GM19099 (cell line): ENCODE measurements at regions not wholly inside any gene's neighbourhood (a gene's known extent, or its start where the extent isn't known, plus 50 kb on each side); places are given as distances from the start of the nearest gene placed in this dataset.

Source experiments
- POLR2A ChIP-seq: IDR thresholded peaks from 3 replicates; pipeline ENCODE4 v1.6.1; 2011; ENCODE audit warnings: low read depth; ENCODE audit not compliant: insufficient read length; ENCODE audit errors: extremely low read depth

- no peak for TF ChIP-seq POLR2A
Observed at GRCh38 chr13:23969647-23970046, 72.3 kb upstream of the C1QTNF9B start.

GRCh38 chr13:23979361-23980159, 82.3 kb upstream of the C1QTNF9B start:
- no peak for TF ChIP-seq POLR2A

- no peak for TF ChIP-seq POLR2A
Observed at GRCh38 chr13:23980160-23980551, 82.9 kb upstream of the C1QTNF9B start.

GRCh38 chr13:23983671-23984070, 86.4 kb upstream of the C1QTNF9B start:
- no peak for TF ChIP-seq POLR2A

GRCh38 chr13:23984546-23984945, 87.2 kb upstream of the C1QTNF9B start:
- no peak for TF ChIP-seq POLR2A

- no peak for TF ChIP-seq POLR2A
Observed at GRCh38 chr13:23985060-23985459, 87.8 kb upstream of the C1QTNF9B start.

GRCh38 chr13:23985839-23986238, 88.5 kb upstream of the C1QTNF9B start:
- no peak for TF ChIP-seq POLR2A

- no peak for TF ChIP-seq POLR2A
Observed at GRCh38 chr13:23986619-23987018, 89.3 kb upstream of the C1QTNF9B start.

GRCh38 chr13:23987331-23987894, 90.1 kb upstream of the C1QTNF9B start:
- no peak for TF ChIP-seq POLR2A

GRCh38 chr13:23988546-23989122, 91.3 kb upstream of the C1QTNF9B start:
- TF ChIP-seq POLR2A, result no peak

GRCh38 chr13:23990455-23990854, 93.2 kb upstream of the C1QTNF9B start:
- no peak for TF ChIP-seq POLR2A

- TF ChIP-seq POLR2A, result no peak
Observed at GRCh38 chr13:23991119-23991518, 93.8 kb upstream of the C1QTNF9B start.

GRCh38 chr13:23992781-23993679, 95.7 kb upstream of the C1QTNF9B start:
- TF ChIP-seq POLR2A, result no peak

GRCh38 chr13:23993680-23993985, 96.3 kb upstream of the C1QTNF9B start:
- TF ChIP-seq POLR2A, result no peak

GRCh38 chr13:23995283-23996073, 98.2 kb upstream of the C1QTNF9B start:
- no peak for TF ChIP-seq POLR2A

- TF ChIP-seq POLR2A, result no peak
Observed at GRCh38 chr13:23996456-23996855, 99.2 kb upstream of the C1QTNF9B start.
